ENCODE measurements at regions not wholly inside any gene's neighbourhood (a gene's known extent, or its start where the extent isn't known, plus 50 kb on each side); places are given as distances from the start of the nearest gene placed in this dataset.

GRCh38 chr12:107551434-107551833 is 134.2 kb upstream of the PWP1 start:
- H4K20me1 ChIP-seq (ENCODE audit: control insufficient read depth, insufficient read depth, insufficient read length) = no peaks in the 10 kb centered on the region
- H3K18ac ChIP-seq (ENCODE audit: insufficient read length, low read depth, low read length) = no peak overlapping the region
- no peak overlapping the region for H2BK15ac ChIP-seq (ENCODE audit: low read depth, low read length)
- H3K27me3 ChIP-seq (ENCODE audit: insufficient read depth, low read length) = no peaks in the 10 kb centered on the region
- H3K4me2 ChIP-seq (ENCODE audit: insufficient read depth, insufficient read length, low read length) = no peak overlapping the region
- no peak overlapping the region for H3K4ac ChIP-seq (ENCODE audit: low read depth, low read length)
- H3K14ac ChIP-seq (ENCODE audit: insufficient read depth, low read length) = no peak overlapping the region
- H4K91ac ChIP-seq (ENCODE audit: insufficient read length, low read depth, low read length) = no peak overlapping the region
- Mint-ChIP-seq H3K4me1 (no peaks in the 10 kb centered on the region), H3K9me3 (no peaks in the 10 kb centered on the region), H3K4me3 (no peak overlapping the region), H3K27me3 (ENCODE audit: low read depth) (no peaks in the 10 kb centered on the region; the same call in 1 of the 2 replicates), H3K27ac (no peak overlapping the region), H3K36me3 (ENCODE audit: insufficient read depth in 1 of 3, low read depth in 3 of 3) (no peaks in the 10 kb centered on the region)
- no peak overlapping the region for H4K5ac ChIP-seq (ENCODE audit: insufficient read length, low read depth, low read length)
- H3K79me2 ChIP-seq (ENCODE audit: insufficient read depth, low read length) = no peaks in the 10 kb centered on the region
- H2BK120ac ChIP-seq (ENCODE audit: low read depth, low read length, poor library complexity, severe bottlenecking) = no peak overlapping the region
- no peak overlapping the region for H3K56ac ChIP-seq (ENCODE audit: insufficient read length, low read depth, low read length)
- no peak overlapping the region for H3K9ac ChIP-seq (ENCODE audit: extremely low read depth, insufficient read length, low read length)
- no peak overlapping the region for H3K23ac ChIP-seq (ENCODE audit: insufficient read length, low read depth, low read length)
- H4K8ac ChIP-seq (replicated peaks; ENCODE audit: insufficient read length, low read depth, low read length) = no peak overlapping the region
- H2BK12ac ChIP-seq (ENCODE audit: insufficient read length, low read depth, low read length) = no peak overlapping the region
- no peaks in the 10 kb centered on the region for H3K23me2 ChIP-seq (ENCODE audit: insufficient read length, low read depth, low read length, poor library complexity, severe bottlenecking)
- H3K9me3 ChIP-seq (ENCODE audit: control insufficient read depth, low read depth, low read length) = no peaks in the 10 kb centered on the region
- DNase-seq = no peak
- H2AK5ac ChIP-seq (ENCODE audit: insufficient read length, low read length) = no peak overlapping the region
- H2BK5ac ChIP-seq (ENCODE audit: insufficient read length, low read length) = no peak overlapping the region
- no peak overlapping the region for H3T11ph ChIP-seq (ENCODE audit: low read length)
- H3K79me1 ChIP-seq (ENCODE audit: insufficient read depth, low read depth, low read length, poor library complexity, severe bottlenecking) = no peaks in the 10 kb centered on the region
- no peak overlapping the region for H2AFZ ChIP-seq (ENCODE audit: low read length)
- no peak for TF ChIP-seq CTCF (conservative IDR thresholded peaks at IDR 0.05)
- no peaks in the 10 kb centered on the region for H3K4me1 ChIP-seq (ENCODE audit: insufficient read depth, low read length)
- H2BK20ac ChIP-seq (ENCODE audit: low read depth, low read length, poor library complexity, severe bottlenecking) = no peak overlapping the region
- no peak overlapping the region for H3K27ac ChIP-seq (ENCODE audit: insufficient read length, low read depth, low read length)

Measured in H9 (cell line).